MM.1S (cell line): ENCODE measurements at regions not wholly inside any gene's neighbourhood (a gene's known extent, or its start where the extent isn't known, plus 50 kb on each side); places are given as distances from the start of the nearest gene placed in this dataset.

ENCODE experiments used
- DNase-seq: peaks from one replicate; pipeline ENCODE4 v3.0.0-alpha.2; 2015
- H2AFZ ChIP-seq: fragments of 300-600 bp; sonication (generic); 2 replicates; pipeline ENCODE4 v1.6.0; 2016; ENCODE audit warnings: antibody characterized with exemption, low read length
- H3F3A ChIP-seq: fragments of 300-600 bp; sonication (generic); 2 replicates; pipeline ENCODE4 v1.6.1; 2016; ENCODE audit warnings: mild to moderate bottlenecking, antibody characterized with exemption, low read length, moderate library complexity, mixed read lengths; ENCODE audit not compliant: insufficient read depth
- H3K27ac ChIP-seq: fragments of 300-600 bp; sonication (generic); 2 replicates; pipeline ENCODE4 v1.5.1; 2016; ENCODE audit warnings: mild to moderate bottlenecking, low read length
- H3K27me3 ChIP-seq: fragments of 300-600 bp; sonication (generic); replicated peaks from 2 replicates; pipeline ENCODE4 v1.6.0; 2016; ENCODE audit warnings: low read length; ENCODE audit not compliant: insufficient read depth
- H3K36me3 ChIP-seq: fragments of 300-600 bp; sonication (generic); replicated peaks from 2 replicates; pipeline ENCODE4 v1.6.1; 2016; ENCODE audit warnings: mild to moderate bottlenecking, low read length, mixed read lengths; ENCODE audit not compliant: insufficient read depth
- H3K4me1 ChIP-seq: fragments of 300-600 bp; sonication (generic); 2 replicates; pipeline ENCODE4 v1.6.1; 2016; ENCODE audit warnings: low read length, mixed read lengths
- H3K4me2 ChIP-seq: fragments of 300-600 bp; sonication (generic); 2 replicates; pipeline ENCODE4 v1.6.0; 2016; ENCODE audit warnings: low read depth, low read length
- H3K4me3 ChIP-seq: fragments of 300-600 bp; sonication (generic); 2 replicates; pipeline ENCODE4 v1.5.1; 2016; ENCODE audit warnings: low read length, mixed read lengths
- H3K79me2 ChIP-seq: fragments of 300-600 bp; sonication (generic); 2 replicates; pipeline ENCODE4 v1.6.1; 2016; ENCODE audit warnings: mixed run types, low read length, mixed read lengths
- H3K9ac ChIP-seq: fragments of 300-600 bp; sonication (generic); 2 replicates; pipeline ENCODE4 v1.6.1; 2016; ENCODE audit warnings: low read length, mixed read lengths
- H3K9me2 ChIP-seq: fragments of 300-600 bp; sonication (generic); replicated peaks from 2 replicates; pipeline ENCODE4 v1.6.1; 2016; ENCODE audit warnings: mild to moderate bottlenecking, low read length, mixed read lengths; ENCODE audit not compliant: insufficient read depth
- H3K9me3 ChIP-seq: fragments of 300-600 bp; sonication (generic); replicated peaks from 2 replicates; pipeline ENCODE4 v1.6.1; 2016; ENCODE audit warnings: mild to moderate bottlenecking, low read length, mixed read lengths; ENCODE audit not compliant: insufficient read depth
- H4K20me1 ChIP-seq: fragments of 300-600 bp; sonication (generic); 2 replicates; pipeline ENCODE4 v1.6.1; 2016; ENCODE audit warnings: mild to moderate bottlenecking, low read length, moderate library complexity, mixed read lengths; ENCODE audit not compliant: insufficient read depth
- EZH2 ChIP-seq: fragments of 300-600 bp; sonication (generic); optimal IDR thresholded peaks from 2 replicates; pipeline ENCODE3; 2017; ENCODE audit warnings: low read depth, mild to moderate bottlenecking, antibody characterized with exemption, low read length, mixed read lengths
- EZH2phosphoT487 ChIP-seq: fragments of 300-600 bp; sonication (generic); IDR thresholded peaks from 2 replicates; pipeline ENCODE4 v1.6.1; 2018; ENCODE audit warnings: antibody characterized with exemption, low read length
- TF ChIP-seq, protein P1 (sequence below): fragments of 300-600 bp; sonication (generic); IDR thresholded peaks from 2 replicates; pipeline ENCODE4 v1.5.1; 2016; ENCODE audit warnings: antibody characterized with exemption, low read length, mixed read lengths

DNA sequence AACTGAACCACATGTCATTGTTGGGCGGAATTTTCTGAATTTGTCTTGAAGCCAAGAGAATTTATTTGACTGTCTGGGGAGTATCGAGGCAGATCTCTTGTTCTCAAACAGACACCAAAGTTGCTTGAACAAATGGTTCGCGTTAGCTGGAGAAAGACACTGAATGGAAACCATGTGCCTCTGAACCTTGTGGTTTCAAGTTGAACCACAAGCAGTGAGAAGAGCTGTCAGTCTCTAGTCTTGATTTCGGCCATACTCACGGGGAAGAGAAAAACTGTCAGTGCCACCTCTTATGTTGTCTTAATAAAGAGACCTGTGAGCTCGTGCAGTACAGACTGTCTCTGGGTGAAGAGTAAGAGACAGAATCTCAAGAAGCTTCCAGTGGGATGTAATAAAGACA lies 886.5 kb upstream of the SOX9 start:
- no peak overlapping the region for H3K9ac ChIP-seq
- H2AFZ ChIP-seq: no peak overlapping the region
- no peaks in the 10 kb centered on the region for H3K9me2 ChIP-seq
- no peaks in the 10 kb centered on the region for H3K36me3 ChIP-seq
- no peaks in the 10 kb centered on the region; the same call in 1 of the 2 replicates for H3K27me3 ChIP-seq
- H3K79me2 ChIP-seq: no peaks in the 10 kb centered on the region
- peak; percentile 89 for DNase-seq
- no peak overlapping the region for H3K27ac ChIP-seq
- H3K9me3 ChIP-seq: no peaks in the 10 kb centered on the region
- H3K4me3 ChIP-seq: peak overlapping the region; percentile 12; the same call in 1 of the 2 replicates
- H4K20me1 ChIP-seq: no peaks in the 10 kb centered on the region
- peaks cover 14% of the 10 kb centered on the region for H3K4me1 ChIP-seq
- H3F3A ChIP-seq: peaks cover 16% of the 10 kb centered on the region
- peak overlapping the region; percentile 42; the same call in 1 of the 2 replicates for H3K4me2 ChIP-seq
- TF ChIP-seq, protein P1, sequence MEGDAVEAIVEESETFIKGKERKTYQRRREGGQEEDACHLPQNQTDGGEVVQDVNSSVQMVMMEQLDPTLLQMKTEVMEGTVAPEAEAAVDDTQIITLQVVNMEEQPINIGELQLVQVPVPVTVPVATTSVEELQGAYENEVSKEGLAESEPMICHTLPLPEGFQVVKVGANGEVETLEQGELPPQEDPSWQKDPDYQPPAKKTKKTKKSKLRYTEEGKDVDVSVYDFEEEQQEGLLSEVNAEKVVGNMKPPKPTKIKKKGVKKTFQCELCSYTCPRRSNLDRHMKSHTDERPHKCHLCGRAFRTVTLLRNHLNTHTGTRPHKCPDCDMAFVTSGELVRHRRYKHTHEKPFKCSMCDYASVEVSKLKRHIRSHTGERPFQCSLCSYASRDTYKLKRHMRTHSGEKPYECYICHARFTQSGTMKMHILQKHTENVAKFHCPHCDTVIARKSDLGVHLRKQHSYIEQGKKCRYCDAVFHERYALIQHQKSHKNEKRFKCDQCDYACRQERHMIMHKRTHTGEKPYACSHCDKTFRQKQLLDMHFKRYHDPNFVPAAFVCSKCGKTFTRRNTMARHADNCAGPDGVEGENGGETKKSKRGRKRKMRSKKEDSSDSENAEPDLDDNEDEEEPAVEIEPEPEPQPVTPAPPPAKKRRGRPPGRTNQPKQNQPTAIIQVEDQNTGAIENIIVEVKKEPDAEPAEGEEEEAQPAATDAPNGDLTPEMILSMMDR: no peak
- TF ChIP-seq EZH2phosphoT487 (no peak), EZH2 (no peak)

DNA sequence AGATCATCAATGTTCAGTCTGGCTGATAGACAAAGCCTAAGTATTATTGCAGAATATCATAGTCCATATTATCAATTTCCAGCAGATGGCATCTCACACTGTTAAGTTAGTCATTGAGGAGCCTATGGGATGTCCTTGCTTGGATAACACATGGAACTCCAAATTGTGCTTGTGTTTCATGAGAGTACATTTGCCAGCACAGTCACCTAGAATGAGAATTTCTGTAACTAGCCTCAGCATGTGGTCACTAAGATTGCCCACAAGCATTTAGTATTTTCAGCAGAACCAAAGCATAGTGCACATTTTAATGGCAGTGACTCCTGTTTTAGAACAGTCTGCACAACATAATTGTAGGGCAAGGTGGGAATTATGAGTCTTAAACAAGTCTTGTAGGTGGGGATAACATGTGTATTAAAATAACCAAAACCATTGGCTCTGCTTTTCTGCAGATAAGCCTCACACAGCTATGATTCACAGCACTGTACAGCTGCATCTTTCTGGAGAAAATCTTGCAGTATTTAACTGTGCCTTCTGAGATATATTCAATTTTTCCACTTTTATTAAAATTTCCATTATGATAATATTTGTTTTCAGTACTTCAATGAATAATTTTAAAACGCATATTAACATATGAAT lies 882.8 kb upstream of the SOX9 start:
- TF ChIP-seq, protein P1: no peak
- TF ChIP-seq EZH2 (no peak), EZH2phosphoT487 (no peak)
- no peak overlapping the region for H3K9ac ChIP-seq
- H3F3A ChIP-seq: peaks cover 16% of the 10 kb centered on the region
- peaks cover 14% of the 10 kb centered on the region for H3K4me1 ChIP-seq
- H3K4me3 ChIP-seq: no peak overlapping the region
- H3K9me2 ChIP-seq: no peaks in the 10 kb centered on the region
- no peaks in the 10 kb centered on the region for H4K20me1 ChIP-seq
- no peak overlapping the region for H2AFZ ChIP-seq
- no peaks in the 10 kb centered on the region for H3K79me2 ChIP-seq
- no peaks in the 10 kb centered on the region for H3K36me3 ChIP-seq
- no peaks in the 10 kb centered on the region; the same call in 1 of the 2 replicates for H3K27me3 ChIP-seq
- H3K4me2 ChIP-seq: no peak overlapping the region
- H3K9me3 ChIP-seq: no peaks in the 10 kb centered on the region
- H3K27ac ChIP-seq: no peak overlapping the region
- no peak for DNase-seq

DNA sequence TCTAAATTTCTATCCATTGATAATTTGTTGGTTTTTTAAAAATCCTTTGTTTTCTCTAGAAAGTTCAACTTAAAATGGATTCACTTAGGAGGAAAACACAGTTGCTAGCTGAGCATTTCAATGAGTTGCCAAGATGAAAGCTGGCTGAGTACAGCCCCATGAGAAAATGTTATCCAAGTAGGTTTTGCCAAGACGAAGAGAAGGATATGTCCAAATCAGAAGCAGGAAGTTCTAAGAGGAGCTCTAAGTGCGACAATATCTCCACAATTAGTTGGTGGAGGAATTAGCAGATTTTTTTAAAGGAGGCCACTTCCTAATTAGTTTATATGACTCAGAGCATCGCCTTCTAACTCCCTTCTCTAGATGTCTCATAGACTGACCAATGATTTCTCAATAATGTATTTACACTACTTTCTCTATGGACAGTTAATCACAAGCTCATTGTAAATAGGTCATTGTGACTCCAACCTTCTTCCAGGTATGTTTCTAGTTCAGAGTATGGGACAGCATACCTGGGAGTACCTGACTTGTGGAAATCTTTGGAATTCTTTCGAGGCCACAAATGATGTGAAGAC lies 873.3 kb upstream of the SOX9 start:
- H3K4me1 ChIP-seq: no peaks in the 10 kb centered on the region
- H2AFZ ChIP-seq: no peak overlapping the region
- H3K9me2 ChIP-seq: no peaks in the 10 kb centered on the region
- no peak for TF ChIP-seq EZH2phosphoT487
- TF ChIP-seq, protein P1: no peak
- TF ChIP-seq EZH2: no peak
- H3K36me3 ChIP-seq: no peaks in the 10 kb centered on the region
- no peaks in the 10 kb centered on the region for H3K79me2 ChIP-seq
- H3K27ac ChIP-seq: no peak overlapping the region
- H3F3A ChIP-seq: no peaks in the 10 kb centered on the region
- no peak overlapping the region for H3K9ac ChIP-seq
- no peak overlapping the region for H3K4me2 ChIP-seq
- H3K9me3 ChIP-seq: no peaks in the 10 kb centered on the region
- H3K4me3 ChIP-seq: no peak overlapping the region
- no peaks in the 10 kb centered on the region for H3K27me3 ChIP-seq
- DNase-seq: no peak
- H4K20me1 ChIP-seq: no peaks in the 10 kb centered on the region
